Stimulated activated naive CD8-positive, alpha-beta T cell treated with anti-CD3 and anti-CD28 coated beads, Interleukin-15, amount 100 ng/mL, for 72 hours (primary cell): ENCODE measurements at regions not wholly inside any gene's neighbourhood (a gene's known extent, or its start where the extent isn't known, plus 50 kb on each side); places are given as distances from the start of the nearest gene placed in this dataset.

Experiments
- ATAC-seq: fragments of 150-1000 bp; cut with Tn5 transposase; 2 replicates; pipeline ENCODE4 v1.10.0; 2021; ENCODE audit warnings: mild to moderate bottlenecking, moderate library complexity
- DNase-seq, 2 donors: peaks; one replicate each; pipeline ENCODE4 v3.0.0; 2021 to 2022
- H3K27ac Mint-ChIP-seq, 2 donors: one replicate each; pipeline ENCODE4 v1.8.0; 2022; ENCODE audit warnings: mild to moderate bottlenecking in 2 of 2, mixed read lengths in 2 of 2, moderate library complexity in 2 of 2
- H3K27me3 Mint-ChIP-seq: one replicate; pipeline ENCODE4 v1.8.0; 2022; ENCODE audit warnings: mixed read lengths
- H3K4me1 Mint-ChIP-seq: one replicate; pipeline ENCODE4 v1.8.0; 2022; ENCODE audit warnings: mild to moderate bottlenecking, mixed read lengths
- H3K4me3 Mint-ChIP-seq, 2 donors: one replicate each; pipeline ENCODE4 v1.8.0; 2022; ENCODE audit warnings: mild to moderate bottlenecking in 2 of 2, mixed read lengths in 2 of 2, moderate library complexity in 1 of 2
- H3K9me3 Mint-ChIP-seq, 2 donors: one replicate each; pipeline ENCODE4 v1.8.0; 2022; ENCODE audit warnings: mixed read lengths in 2 of 2

GRCh38 chr15:88403351-88403791, 63.8 kb downstream of the MRPL46 start:
- ATAC-seq = no peak
- H3K4me1 Mint-ChIP-seq = peaks cover 6% of the 10 kb centered on the region
- H3K27me3 Mint-ChIP-seq = no peaks in the 10 kb centered on the region
- DNase-seq = no peak
- no peak overlapping the region for H3K27ac Mint-ChIP-seq
- no peaks in the 10 kb centered on the region for H3K9me3 Mint-ChIP-seq
- no peak overlapping the region for H3K4me3 Mint-ChIP-seq

DNA sequence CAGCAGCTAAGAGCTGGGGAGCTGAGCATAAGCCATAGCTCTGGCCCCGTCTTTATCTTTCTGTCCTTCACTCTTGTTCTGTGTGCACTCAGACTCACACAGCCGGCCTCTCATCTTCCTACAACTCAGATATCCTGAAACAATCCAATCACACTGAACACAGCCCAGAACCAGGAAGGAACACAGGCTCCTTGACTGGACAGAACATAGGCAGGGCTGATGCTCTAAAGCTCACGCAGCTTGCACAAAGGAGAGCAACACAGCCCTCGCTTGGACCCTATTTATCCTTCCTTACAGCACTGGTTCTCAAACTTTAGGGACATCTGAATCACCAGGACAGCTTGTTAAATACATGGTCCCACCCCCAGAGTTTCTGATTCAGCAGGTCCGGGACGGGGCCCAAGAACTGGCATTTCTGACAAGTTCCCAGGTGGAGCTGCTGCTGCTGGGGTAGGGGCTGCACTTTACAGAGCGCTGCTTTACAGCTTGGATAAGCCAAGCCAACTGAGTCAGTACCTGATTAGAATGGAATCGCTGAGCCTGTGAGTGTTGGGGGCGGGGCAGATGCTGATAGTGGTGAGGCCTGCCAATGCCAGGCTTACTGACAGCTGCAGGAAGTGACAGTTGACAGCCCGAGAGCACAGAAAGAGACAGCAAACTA, 65.1 kb downstream of the MRPL46 start:
- no peaks in the 10 kb centered on the region for H3K27me3 Mint-ChIP-seq
- DNase-seq (peak in 1 of 2 donors; percentile 13), ATAC-seq (peak; percentile 33)
- H3K9me3 Mint-ChIP-seq = no peaks in the 10 kb centered on the region
- peak overlapping the region in 1 of 2 donors; percentile 20 for H3K27ac Mint-ChIP-seq
- H3K4me1 Mint-ChIP-seq = peaks cover 6% of the 10 kb centered on the region
- H3K4me3 Mint-ChIP-seq = no peak overlapping the region

GRCh38 chr15:88401251-88401995, 65.8 kb downstream of the MRPL46 start:
- Mint-ChIP-seq H3K9me3 (no peaks in the 10 kb centered on the region), H3K4me3 (no peak overlapping the region), H3K27me3 (no peaks in the 10 kb centered on the region), H3K4me1 (peaks cover 6% of the 10 kb centered on the region), H3K27ac (no peak overlapping the region)
- DNase-seq (no peak), ATAC-seq (no peak)

GRCh38 chr15:88400591-88401250, 66.5 kb downstream of the MRPL46 start:
- H3K4me1 Mint-ChIP-seq = peaks cover 6% of the 10 kb centered on the region
- H3K9me3 Mint-ChIP-seq = no peaks in the 10 kb centered on the region
- DNase-seq (no peak), ATAC-seq (no peak)
- H3K27ac Mint-ChIP-seq = no peak overlapping the region
- no peaks in the 10 kb centered on the region for H3K27me3 Mint-ChIP-seq
- no peak overlapping the region for H3K4me3 Mint-ChIP-seq

DNA sequence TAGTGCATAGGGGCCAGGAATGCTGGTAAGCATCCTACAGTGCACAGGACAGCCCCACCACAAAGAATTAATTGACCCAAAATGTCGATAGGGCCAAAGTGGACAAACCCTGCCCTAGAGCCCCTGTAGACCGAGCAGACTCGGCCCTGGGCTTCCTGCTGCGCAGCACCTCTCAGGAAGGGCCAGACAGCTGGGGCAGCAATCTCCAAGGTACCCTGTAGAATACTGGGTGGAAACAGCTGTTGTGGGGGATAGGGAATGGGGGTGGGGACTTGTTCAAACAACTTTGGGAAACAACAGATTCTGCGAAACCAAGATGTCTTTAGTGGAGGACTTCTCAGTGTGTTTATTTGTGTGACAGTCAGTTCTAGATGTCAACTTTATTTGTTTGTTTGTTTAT, 67.1 kb downstream of the MRPL46 start:
- DNase-seq (no peak), ATAC-seq (no peak)
- Mint-ChIP-seq H3K9me3 (no peaks in the 10 kb centered on the region), H3K27me3 (no peaks in the 10 kb centered on the region), H3K27ac (no peak overlapping the region), H3K4me1 (peaks cover 6% of the 10 kb centered on the region), H3K4me3 (no peak overlapping the region)

DNA sequence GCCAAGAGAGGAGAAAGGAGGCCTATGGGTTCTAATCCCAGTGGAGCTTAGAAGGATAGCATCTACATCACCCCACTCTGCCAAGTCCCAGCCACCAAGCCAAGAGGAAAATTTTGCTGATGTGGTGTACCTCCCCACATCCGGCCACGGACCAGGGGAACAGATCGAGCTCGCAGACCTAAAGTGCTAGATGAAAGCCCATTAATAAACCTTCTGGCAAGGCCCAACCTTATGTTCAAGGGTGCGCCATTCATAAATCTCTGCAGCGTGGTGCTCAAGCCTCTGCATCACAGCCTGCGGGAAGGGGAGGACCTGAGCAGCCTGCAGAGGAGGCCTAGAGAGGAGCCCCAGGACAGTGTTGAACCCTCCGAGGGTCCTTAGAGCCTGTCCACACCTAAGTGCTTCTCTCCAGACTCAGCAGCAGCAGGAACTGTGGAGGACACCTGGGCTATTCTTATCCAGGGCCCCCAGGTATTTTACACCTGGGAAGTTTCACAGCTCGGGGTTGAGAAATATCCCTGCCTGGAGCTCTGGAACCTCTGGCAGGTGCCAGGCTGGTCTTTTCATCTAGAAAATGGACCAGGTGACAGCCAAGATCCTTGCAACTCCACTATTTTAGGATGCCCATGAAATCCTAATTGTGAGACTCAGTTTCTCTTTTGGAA, 68.0 kb downstream of the MRPL46 start:
- ATAC-seq = no peak
- Mint-ChIP-seq H3K4me3 (no peak overlapping the region), H3K27me3 (no peaks in the 10 kb centered on the region), H3K9me3 (no peaks in the 10 kb centered on the region), H3K27ac (no peak overlapping the region), H3K4me1 (peaks cover 6% of the 10 kb centered on the region)
- no peak for DNase-seq

GRCh38 chr15:88398011-88398410, 69.2 kb downstream of the MRPL46 start:
- ATAC-seq = no peak
- Mint-ChIP-seq H3K27me3 (no peaks in the 10 kb centered on the region), H3K4me3 (no peak overlapping the region), H3K9me3 (no peaks in the 10 kb centered on the region), H3K27ac (no peak overlapping the region), H3K4me1 (peaks cover 6% of the 10 kb centered on the region)
- DNase-seq = no peak

GRCh38 chr15:88397506-88397905, 69.7 kb downstream of the MRPL46 start:
- Mint-ChIP-seq H3K27ac (no peak overlapping the region), H3K27me3 (no peaks in the 10 kb centered on the region), H3K4me3 (no peak overlapping the region), H3K4me1 (peaks cover 4% of the 10 kb centered on the region), H3K9me3 (no peaks in the 10 kb centered on the region)
- no peak for ATAC-seq
- DNase-seq = no peak

DNA sequence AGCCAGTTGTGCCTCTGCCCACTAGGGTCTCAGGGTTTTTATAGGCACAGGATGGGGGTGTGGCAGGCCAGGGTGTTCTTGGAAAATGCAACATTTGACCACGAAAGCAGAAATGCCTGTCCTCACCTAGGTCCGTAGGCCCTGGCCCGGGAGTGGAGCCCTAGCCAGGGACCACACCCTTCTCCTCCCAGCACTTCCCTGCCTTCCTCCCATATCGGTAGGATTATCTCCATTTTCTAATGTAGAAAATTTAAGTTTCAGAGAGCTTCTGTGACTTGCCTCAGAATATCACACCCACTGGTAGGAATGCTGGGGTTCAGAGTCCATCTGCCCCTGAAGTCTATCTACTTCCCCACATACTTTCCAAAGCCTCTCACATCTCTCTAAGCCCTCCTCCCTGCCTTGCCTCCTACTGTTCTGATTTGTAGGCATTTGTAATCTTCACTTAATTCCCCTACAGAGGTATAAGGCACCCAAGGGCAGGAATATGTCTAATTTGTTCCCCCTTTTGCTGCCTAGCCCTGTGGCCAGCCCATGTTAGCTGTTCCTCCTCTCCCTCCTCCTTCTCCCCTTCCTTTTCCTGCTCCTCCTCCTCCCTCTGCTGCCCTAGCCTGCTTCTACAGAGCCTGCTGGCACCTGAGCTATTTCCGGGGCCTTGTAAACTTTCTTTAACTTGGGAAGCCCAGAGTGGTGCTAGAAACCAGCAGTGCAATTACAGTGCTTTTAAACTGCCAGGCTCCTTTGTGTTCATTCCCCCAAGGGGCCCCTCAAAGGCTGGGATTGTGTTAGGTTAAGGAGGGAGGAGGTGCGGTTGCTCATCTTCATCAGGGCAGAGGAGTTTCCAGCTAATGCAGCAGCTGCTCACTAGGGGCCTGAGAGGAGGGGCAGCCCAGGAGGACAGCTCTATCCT, 71.1 kb downstream of the MRPL46 start:
- Mint-ChIP-seq H3K27ac (peak overlapping the region in 1 of 2 donors; percentile 82), H3K4me3 (no peak overlapping the region), H3K9me3 (no peaks in the 10 kb centered on the region), H3K4me1 (no peaks in the 10 kb centered on the region), H3K27me3 (no peaks in the 10 kb centered on the region)
- no peak for DNase-seq
- ATAC-seq = no peak

DNA sequence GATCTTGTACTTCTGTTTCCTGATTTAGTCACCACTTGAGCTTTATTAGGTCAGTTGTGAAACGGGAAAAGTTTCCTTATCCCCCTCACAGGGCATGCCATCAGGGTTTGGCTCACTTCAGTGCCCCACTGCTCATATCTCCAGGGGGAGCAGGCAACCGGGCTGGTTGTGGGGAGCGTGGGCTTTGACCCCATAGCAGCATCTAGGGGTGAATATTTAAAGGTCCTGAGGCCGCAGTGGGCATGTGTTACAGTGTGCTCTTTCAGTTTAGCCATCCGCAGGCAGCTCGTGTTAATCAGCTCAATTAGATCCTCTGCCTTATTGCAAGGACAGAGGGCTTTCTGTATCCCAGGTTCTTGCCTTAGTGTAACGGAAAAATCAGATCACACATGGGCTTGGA, 71.9 kb downstream of the MRPL46 start:
- Mint-ChIP-seq H3K27me3 (no peaks in the 10 kb centered on the region), H3K27ac (no peak overlapping the region), H3K4me3 (no peak overlapping the region), H3K9me3 (no peaks in the 10 kb centered on the region), H3K4me1 (no peaks in the 10 kb centered on the region)
- ATAC-seq (no peak), DNase-seq (no peak)

GRCh38 chr15:88394553-88395145, 72.5 kb downstream of the MRPL46 start:
- no peak for DNase-seq
- Mint-ChIP-seq H3K27ac (no peak overlapping the region), H3K4me3 (no peak overlapping the region), H3K4me1 (no peaks in the 10 kb centered on the region), H3K27me3 (no peaks in the 10 kb centered on the region), H3K9me3 (no peaks in the 10 kb centered on the region)
- no peak for ATAC-seq

GRCh38 chr15:88393719-88394519, 73.3 kb downstream of the MRPL46 start:
- no peak for DNase-seq
- no peak overlapping the region for H3K4me3 Mint-ChIP-seq
- no peaks in the 10 kb centered on the region for H3K27me3 Mint-ChIP-seq
- no peak overlapping the region for H3K27ac Mint-ChIP-seq
- no peaks in the 10 kb centered on the region for H3K4me1 Mint-ChIP-seq
- ATAC-seq = no peak
- no peaks in the 10 kb centered on the region for H3K9me3 Mint-ChIP-seq

DNA sequence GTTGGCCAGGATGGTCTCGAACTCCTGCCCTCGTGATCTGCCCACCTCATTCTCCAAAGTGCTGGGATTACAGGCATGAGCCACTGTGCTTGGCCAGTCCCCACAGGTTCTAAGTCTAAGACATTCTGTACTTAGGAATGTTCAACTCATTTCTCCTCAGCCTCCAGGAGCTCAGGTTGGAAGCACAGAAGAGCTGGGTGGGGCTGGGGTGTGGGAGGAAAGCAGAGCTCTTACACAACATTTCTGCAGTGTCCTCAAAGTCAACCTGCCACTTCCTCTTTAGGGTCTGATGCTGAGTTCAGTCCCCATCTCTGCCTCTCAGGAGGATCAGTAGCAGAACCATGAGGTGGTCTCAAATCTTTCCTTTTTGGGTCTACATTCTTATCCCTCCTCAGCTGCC, 75.5 kb downstream of the MRPL46 start:
- Mint-ChIP-seq H3K4me3 (no peak overlapping the region), H3K9me3 (no peaks in the 10 kb centered on the region), H3K27ac (no peak overlapping the region), H3K4me1 (no peaks in the 10 kb centered on the region), H3K27me3 (no peaks in the 10 kb centered on the region)
- no peak for DNase-seq
- ATAC-seq = no peak

DNA sequence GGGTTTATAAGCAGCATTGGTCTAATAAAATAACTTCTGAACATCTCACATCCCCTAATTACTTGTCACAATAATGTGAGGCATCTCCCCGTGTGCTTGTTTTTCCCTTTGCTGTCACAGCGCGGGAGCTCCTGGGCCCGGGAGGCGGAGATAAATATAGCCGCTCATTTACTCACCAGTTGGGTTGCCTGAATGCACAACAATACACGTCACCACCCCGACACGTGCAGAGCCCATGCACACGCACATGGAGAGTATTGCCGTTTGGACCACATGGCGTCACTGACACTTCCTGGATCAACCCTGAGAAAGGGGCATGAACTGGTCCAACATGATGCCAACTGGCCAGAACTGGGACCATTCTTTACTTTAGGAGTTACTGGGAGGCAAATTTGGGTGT, 76.2 kb downstream of the MRPL46 start:
- Mint-ChIP-seq H3K27me3 (no peaks in the 10 kb centered on the region), H3K27ac (no peak overlapping the region), H3K4me1 (no peaks in the 10 kb centered on the region), H3K9me3 (no peaks in the 10 kb centered on the region), H3K4me3 (no peak overlapping the region)
- DNase-seq = no peak
- no peak for ATAC-seq
